NB4 (cell line): ENCODE measurements at regions not wholly inside any gene's neighbourhood (a gene's known extent, or its start where the extent isn't known, plus 50 kb on each side); places are given as distances from the start of the nearest gene placed in this dataset.

Experiments
- MYC ChIP-seq: IDR thresholded peaks from 2 replicates; pipeline ENCODE4 v1.6.1; 2011; ENCODE audit warnings: low read depth, low read length
- POLR2A ChIP-seq: IDR thresholded peaks from 2 replicates; pipeline ENCODE4 v1.6.1; 2011; ENCODE audit warnings: mild to moderate bottlenecking; ENCODE audit not compliant: insufficient read length; ENCODE audit errors: extremely low read depth
- TF ChIP-seq, protein P1 (sequence below): IDR thresholded peaks from one replicate; pipeline ENCODE4 v1.5.1; 2012; ENCODE audit warnings: low read depth, low read length

DNA sequence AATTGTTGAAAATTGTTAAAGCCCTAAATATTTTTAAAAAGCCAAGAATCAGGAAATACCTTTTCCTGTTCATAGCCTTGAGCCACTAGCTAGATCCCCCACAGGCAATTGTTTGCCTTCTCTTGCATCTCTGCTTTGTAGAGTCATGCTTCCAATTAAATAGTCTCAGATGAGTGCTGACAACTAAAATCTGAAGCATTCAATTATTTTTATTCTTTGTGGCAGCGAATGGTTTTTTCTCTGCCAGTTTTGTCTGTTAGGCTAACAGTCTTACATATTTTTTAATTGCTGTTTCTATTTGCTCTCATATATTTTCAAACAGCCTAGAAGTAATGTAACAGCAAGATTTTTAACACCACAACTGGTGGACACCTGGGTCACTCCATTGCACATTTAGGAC, 277.1 kb upstream of the GBE1 start:
- TF ChIP-seq POLR2A (no peak), MYC (no peak)
- TF ChIP-seq, protein P1, sequence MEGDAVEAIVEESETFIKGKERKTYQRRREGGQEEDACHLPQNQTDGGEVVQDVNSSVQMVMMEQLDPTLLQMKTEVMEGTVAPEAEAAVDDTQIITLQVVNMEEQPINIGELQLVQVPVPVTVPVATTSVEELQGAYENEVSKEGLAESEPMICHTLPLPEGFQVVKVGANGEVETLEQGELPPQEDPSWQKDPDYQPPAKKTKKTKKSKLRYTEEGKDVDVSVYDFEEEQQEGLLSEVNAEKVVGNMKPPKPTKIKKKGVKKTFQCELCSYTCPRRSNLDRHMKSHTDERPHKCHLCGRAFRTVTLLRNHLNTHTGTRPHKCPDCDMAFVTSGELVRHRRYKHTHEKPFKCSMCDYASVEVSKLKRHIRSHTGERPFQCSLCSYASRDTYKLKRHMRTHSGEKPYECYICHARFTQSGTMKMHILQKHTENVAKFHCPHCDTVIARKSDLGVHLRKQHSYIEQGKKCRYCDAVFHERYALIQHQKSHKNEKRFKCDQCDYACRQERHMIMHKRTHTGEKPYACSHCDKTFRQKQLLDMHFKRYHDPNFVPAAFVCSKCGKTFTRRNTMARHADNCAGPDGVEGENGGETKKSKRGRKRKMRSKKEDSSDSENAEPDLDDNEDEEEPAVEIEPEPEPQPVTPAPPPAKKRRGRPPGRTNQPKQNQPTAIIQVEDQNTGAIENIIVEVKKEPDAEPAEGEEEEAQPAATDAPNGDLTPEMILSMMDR = no peak
